GM11168 (cell line): ENCODE measurements at regions not wholly inside any gene's neighbourhood (a gene's known extent, or its start where the extent isn't known, plus 50 kb on each side); places are given as distances from the start of the nearest gene placed in this dataset.
"Not testable (repeated sequence)": the region's sequence is repeated elsewhere in the genome, so short reads cannot be mapped to it uniquely, and the experiment has no call there.

Experiments
- in situ Hi-C: fragments of 300-500 bp; cut with MboI; formaldehyde crosslinking; loops from one replicate; pipeline ENCODE4 v1.12.0; 2022; ENCODE audit warnings: low sequenced_read_pairs; ENCODE audit not compliant: unreplicated experiment

DNA sequence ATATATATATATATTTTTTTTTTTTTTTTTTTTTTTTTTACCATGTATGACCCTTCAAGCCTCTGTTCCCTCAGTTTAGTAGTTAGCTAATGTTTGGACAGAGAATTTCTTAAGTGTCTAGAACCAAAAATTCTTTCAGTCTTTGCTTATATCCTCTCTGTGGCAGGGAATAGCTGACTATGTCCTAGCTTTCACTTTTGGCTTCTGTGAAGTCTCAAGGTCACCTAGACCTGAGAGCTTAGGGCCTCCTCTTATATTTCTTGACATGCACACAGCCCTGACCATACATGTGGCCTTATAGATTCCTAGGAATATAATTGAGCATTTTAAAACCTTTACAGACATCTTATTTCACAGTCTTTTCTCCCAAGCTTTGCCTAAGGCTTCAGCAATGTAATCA is 930.8 kb upstream of the CDH9 start:
- in situ Hi-C loops: no loop called here

GRCh38 chr5:27963050-27963783 is 924.8 kb upstream of the CDH9 start:
- in situ Hi-C loops: no loop called here

GRCh38 chr5:27962198-27962597 is 923.8 kb upstream of the CDH9 start:
- in situ Hi-C loops: no loop called here

GRCh38 chr5:27947088-27947487 is 908.7 kb upstream of the CDH9 start:
- in situ Hi-C loops: no loop called here

- in situ Hi-C loops: no loop called here
Observed at GRCh38 chr5:27944471-27944870, 906.1 kb upstream of the CDH9 start.

- in situ Hi-C loops: no loop called here
Observed at GRCh38 chr5:27938989-27939388, 900.6 kb upstream of the CDH9 start.

DNA sequence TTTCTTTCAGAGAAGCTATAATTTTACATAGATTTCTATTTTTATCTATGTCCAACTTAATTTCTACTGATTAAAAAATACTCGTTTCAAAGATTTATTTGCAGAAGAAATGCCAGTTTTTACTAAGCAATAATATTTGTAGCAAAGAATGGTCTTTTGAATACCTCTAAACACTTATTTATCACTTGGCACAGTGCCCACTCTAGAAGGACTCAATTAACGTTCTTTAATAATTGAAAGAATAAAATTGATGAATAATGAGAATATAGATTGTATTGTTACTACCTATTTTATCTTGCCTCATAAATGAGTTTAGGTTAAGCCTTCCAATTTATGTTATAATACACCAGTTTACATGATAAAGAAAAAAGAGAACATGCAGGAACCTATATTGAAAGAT is 889.7 kb upstream of the CDH9 start:
- in situ Hi-C loops: no loop called here

DNA sequence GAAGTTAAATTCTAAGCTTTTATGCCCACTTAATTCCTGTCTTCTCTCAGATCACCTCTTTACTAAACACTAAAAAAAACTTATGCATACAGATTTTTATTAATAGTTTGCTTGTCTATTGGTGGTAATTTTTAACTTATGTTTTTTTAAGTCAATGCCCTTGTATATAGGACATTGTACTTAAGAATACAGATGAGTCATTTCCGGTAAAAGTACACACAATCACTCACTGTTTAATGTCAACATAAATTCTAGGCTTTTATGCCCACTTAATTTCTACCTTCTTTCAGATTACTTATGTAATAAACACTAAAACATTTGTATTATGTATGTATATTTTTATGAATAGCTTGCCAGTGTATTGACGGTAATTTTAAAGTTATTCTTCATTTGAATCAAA is 872.8 kb upstream of the CDH9 start:
- in situ Hi-C loops: no loop called here

GRCh38 chr5:27908341-27908740 is 870.0 kb upstream of the CDH9 start:
- in situ Hi-C loops: no loop called here

GRCh38 chr5:27906931-27907601 is 868.7 kb upstream of the CDH9 start:
- in situ Hi-C loops: no loop called here

DNA sequence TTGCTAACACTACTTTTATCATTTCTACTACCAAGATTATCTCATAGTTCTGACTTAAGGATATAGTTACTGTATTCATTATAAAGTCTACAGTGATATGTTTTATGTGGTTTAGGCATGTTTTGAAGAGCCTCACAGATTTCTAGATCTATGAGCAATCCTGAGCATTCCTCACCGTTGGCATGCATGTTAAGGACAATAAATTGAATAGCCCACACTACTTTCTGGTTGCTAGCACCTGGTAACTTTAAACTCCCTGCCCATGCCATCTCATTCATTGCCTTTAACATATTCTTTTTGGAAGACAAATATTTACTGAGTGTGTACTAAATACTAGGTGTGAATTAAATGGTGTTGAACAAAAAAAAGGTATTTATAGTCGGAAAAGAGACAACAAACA is 868.1 kb upstream of the CDH9 start:
- in situ Hi-C loops: no loop called here

DNA sequence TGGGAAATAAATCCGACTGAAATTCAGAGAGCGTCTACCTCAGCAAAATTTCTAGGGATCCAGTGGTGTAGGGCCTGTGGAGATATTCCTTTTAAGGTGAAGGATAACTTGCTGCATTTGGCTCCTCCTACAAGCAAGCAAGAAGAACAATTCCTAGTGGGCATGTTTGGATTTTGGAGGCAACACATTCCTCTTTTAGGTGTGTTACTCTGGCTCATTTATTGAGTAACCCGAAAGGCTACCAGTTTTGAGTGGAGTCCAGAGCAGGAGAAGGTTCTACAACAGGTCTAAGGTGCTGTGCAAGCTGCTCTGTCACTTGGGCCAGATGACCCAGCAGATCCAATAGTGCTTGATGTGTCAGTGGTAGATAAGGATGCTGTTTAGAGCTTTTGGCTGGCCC is 862.4 kb upstream of the CDH9 start:
- in situ Hi-C loops: no loop called here

- in situ Hi-C loops: no loop called here
Observed at GRCh38 chr5:27876071-27876470, 837.7 kb upstream of the CDH9 start.

DNA sequence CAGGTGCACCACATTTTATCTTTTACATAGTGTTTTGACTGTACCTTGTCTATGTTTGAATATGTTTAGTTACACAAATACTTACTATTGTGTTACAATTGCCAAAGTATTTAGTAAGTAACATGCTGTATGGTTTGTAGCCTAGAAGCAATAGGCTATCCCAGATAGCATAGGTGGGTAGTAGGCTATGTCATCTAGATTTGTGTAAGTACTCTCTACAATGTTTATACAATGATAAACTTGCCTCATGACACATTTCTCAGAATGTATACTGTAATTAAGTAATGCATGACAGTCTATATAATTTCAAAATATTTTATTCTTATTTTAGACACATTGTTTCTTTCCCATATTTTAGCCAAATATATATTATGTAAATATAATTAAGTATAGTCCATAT is 836.8 kb upstream of the CDH9 start:
- in situ Hi-C loops: no loop called here

DNA sequence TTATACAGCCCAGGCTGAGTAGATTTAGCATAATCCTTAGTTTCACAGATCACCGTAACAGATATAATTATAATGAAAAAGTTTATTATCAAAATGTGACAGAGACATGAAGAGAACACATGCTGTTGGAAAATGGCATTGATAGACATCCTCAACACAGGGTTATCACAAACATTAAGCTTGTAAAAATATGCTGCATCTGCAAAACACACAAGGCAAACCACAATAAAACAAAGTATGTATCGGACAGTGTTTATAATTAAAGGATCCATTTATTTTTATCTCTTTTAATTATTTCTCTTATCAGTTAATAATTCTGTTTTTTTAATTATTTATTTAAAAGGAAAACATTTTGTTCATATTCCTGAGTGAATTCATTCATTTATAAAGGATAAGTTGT is 829.9 kb upstream of the CDH9 start:
- in situ Hi-C loops: no loop called here

DNA sequence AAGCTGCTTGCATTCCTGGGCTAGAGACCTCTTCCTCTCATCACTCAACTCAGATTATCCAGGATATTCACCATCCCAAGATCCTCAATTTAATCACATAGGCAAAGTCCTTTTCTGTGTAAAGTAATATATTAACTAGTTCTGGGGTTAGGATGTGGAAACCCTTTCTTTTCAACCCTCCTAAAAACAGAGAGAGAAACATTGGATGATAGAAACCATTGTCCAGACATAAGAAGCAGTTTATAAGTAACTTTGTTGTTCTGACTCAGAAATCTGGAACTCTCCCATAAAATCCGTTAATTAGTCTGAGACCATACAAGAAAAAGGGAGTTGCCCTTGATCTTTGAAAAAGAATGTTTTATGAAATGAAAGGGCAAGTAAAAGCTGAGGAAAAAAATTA is 817.1 kb upstream of the CDH9 start:
- in situ Hi-C loops: no loop called here

GRCh38 chr5:27854243-27854852 is 816.0 kb upstream of the CDH9 start:
- in situ Hi-C loops: no loop called here

GRCh38 chr5:27845248-27845647 is 806.9 kb upstream of the CDH9 start:
- in situ Hi-C loops: no loop called here

- in situ Hi-C loops: not testable (repeated sequence)
Observed at GRCh38 chr5:27836704-27837103, 798.3 kb upstream of the CDH9 start.

- in situ Hi-C loops: no loop called here
Observed at GRCh38 chr5:27832886-27833285, 794.5 kb upstream of the CDH9 start.

GRCh38 chr5:27830546-27830945 is 792.2 kb upstream of the CDH9 start:
- in situ Hi-C loops: no loop called here

DNA sequence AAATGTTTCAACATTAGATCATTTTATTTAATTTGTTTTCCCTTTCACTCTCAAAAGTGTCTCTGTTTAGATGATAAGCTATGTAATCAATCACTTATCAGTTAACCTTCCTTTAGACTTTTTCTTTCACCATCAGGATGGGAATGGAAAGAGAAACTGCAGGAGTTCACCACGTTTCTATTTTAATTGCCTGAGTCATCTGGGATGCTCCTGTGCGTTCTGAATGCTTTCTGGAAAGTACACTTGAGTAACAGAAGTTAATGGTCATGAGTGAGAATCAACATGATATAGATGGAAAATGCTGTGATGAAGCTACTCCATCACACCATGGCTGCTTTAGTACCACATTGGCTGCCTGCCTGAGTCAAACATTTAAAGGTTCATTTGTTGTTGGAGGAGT is 783.3 kb upstream of the CDH9 start:
- in situ Hi-C loops: no loop called here
